ENCODE measurements at regions not wholly inside any gene's neighbourhood (a gene's known extent, or its start where the extent isn't known, plus 50 kb on each side); places are given as distances from the start of the nearest gene placed in this dataset.

DNA sequence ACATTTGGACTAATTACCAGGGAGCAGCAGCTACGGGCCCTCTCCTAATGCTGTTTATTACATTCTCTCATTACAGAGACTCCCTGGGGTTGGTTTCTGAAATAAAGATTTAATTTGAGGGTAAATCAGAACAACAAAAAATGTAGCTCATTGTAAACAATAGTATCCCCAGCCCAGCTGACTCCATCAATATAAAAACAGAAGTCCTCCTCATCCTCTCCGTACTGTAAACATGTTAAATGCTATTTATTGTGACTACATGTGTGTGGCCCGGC, 670.4 kb downstream of the TOX3 start:
- Histone ChIP-seq H2BK5ac (ENCODE audit: low read length) (no peak overlapping the region), H3K79me1 (ENCODE audit: low read depth, low read length) (no peaks in the 10 kb centered on the region), H3K27me3 (ENCODE audit: control insufficient read depth in 3 of 3, insufficient read depth in 3 of 3, low read depth in 1 of 3, low read length in 3 of 3) (no peaks in the 10 kb centered on the region), H3K18ac (ENCODE audit: low read length) (no peak overlapping the region), H2BK15ac (ENCODE audit: low read length) (no peak overlapping the region), H3K4me1 (ENCODE audit: control insufficient read depth in 2 of 2, insufficient read depth in 1 of 2, low read depth in 1 of 2, low read length in 2 of 2) (peaks cover 0 to 1% of the 10 kb centered on the region in 2 donors), H2BK12ac (ENCODE audit: low read length) (no peak overlapping the region), H2BK120ac (ENCODE audit: low read depth, low read length) (no peak overlapping the region), H2AK5ac (ENCODE audit: low read depth, low read length) (no peak overlapping the region), H2AFZ (ENCODE audit: low read length) (no peak overlapping the region), H3K9me3 (replicated peaks in 1 of 2; ENCODE audit: control insufficient read depth in 2 of 2, insufficient read depth in 1 of 2, low read depth in 1 of 2, low read length in 2 of 2) (no peaks in the 10 kb centered on the region), H3K9ac (ENCODE audit: low read depth, low read length, poor library complexity) (no peak overlapping the region), H3K23ac (ENCODE audit: low read depth, low read length, poor library complexity) (no peak overlapping the region), H4K8ac (ENCODE audit: low read depth, low read length) (no peak overlapping the region), H3K4me2 (ENCODE audit: insufficient read depth, low read length, poor library complexity, severe bottlenecking) (no peak overlapping the region), H3K4ac (ENCODE audit: low read length) (no peak overlapping the region), H3K36me3 (replicated peaks in 1 of 2; ENCODE audit: control insufficient read depth in 2 of 2, insufficient read depth in 2 of 2, low read length in 2 of 2) (no peaks in the 10 kb centered on the region), H3K27ac (replicated peaks; ENCODE audit: low read length) (no peak overlapping the region), H3K4me3 (ENCODE audit: low read length in 2 of 2) (no peak overlapping the region), H4K91ac (ENCODE audit: low read depth, low read length, poor library complexity) (no peak overlapping the region), H3K14ac (ENCODE audit: low read length) (no peak overlapping the region)
- DNase-seq (ENCODE audit: low spot score), result no peak
- WGBS, 2 donors (ENCODE audit: extremely low coverage in 2 of 2, insufficient read length in 2 of 2, insufficient replicate concordance in 1 of 2), result no CpG with 5 or more reads among the region's 3 CpGs

DNA sequence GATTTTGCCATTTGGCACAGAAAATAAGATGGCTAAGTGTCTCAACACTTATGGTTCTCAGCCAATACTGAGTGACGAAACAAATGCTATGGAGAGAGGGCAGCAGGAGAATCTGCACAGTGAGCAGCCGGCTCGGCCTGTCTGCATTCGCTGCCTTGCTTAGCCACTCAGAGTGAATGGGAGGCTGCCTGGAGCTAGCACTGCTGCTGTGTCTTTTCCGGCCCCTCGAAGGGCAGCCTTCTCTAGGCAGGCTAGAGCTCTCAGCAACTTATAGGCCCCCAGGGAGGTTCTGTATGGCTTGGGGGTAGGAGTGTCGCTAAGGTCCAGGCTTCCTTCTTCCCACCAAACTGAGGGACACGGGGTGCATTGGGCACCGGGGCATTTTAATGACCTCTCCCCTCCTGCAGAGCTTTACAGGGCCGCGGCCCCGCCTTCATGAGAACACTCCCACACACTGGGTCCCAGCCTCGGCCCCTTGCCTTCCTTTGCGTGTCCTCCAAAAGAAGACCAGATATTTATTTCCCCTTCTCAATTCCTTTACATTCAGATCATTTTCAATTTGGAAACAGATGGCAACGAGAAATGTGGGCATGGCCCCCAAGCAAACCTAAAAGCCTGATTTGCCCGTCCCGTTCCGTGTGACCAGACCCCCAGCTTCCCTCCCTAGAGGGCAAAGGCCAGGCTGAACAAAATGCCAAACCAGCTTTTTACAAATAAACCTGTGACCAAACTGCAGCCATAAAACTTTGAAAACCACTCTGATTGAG, 670.9 kb downstream of the TOX3 start:
- Histone ChIP-seq H3K4ac (ENCODE audit: low read length) (no peak overlapping the region), H3K4me3 (ENCODE audit: low read length in 2 of 2) (no peak overlapping the region), H3K18ac (ENCODE audit: low read length) (peak overlapping the region; percentile 29), H2AK5ac (ENCODE audit: low read depth, low read length) (no peak overlapping the region), H3K36me3 (replicated peaks in 1 of 2; ENCODE audit: control insufficient read depth in 2 of 2, insufficient read depth in 2 of 2, low read length in 2 of 2) (no peaks in the 10 kb centered on the region), H4K91ac (ENCODE audit: low read depth, low read length, poor library complexity) (no peak overlapping the region), H2AFZ (ENCODE audit: low read length) (no peak overlapping the region), H3K4me2 (ENCODE audit: insufficient read depth, low read length, poor library complexity, severe bottlenecking) (no peak overlapping the region), H3K9me3 (replicated peaks in 1 of 2; ENCODE audit: control insufficient read depth in 2 of 2, insufficient read depth in 1 of 2, low read depth in 1 of 2, low read length in 2 of 2) (no peaks in the 10 kb centered on the region), H2BK120ac (ENCODE audit: low read depth, low read length) (no peak overlapping the region), H2BK12ac (ENCODE audit: low read length) (no peak overlapping the region), H3K9ac (ENCODE audit: low read depth, low read length, poor library complexity) (no peak overlapping the region), H2BK5ac (ENCODE audit: low read length) (no peak overlapping the region), H3K79me1 (ENCODE audit: low read depth, low read length) (no peaks in the 10 kb centered on the region), H4K8ac (ENCODE audit: low read depth, low read length) (no peak overlapping the region), H3K27me3 (ENCODE audit: control insufficient read depth in 3 of 3, insufficient read depth in 3 of 3, low read depth in 1 of 3, low read length in 3 of 3) (no peaks in the 10 kb centered on the region), H3K14ac (ENCODE audit: low read length) (no peak overlapping the region), H3K4me1 (ENCODE audit: control insufficient read depth in 2 of 2, insufficient read depth in 1 of 2, low read depth in 1 of 2, low read length in 2 of 2) (peaks cover 0 to 1% of the 10 kb centered on the region in 2 donors), H3K27ac (replicated peaks; ENCODE audit: low read length) (no peak overlapping the region), H2BK15ac (ENCODE audit: low read length) (no peak overlapping the region), H3K23ac (ENCODE audit: low read depth, low read length, poor library complexity) (no peak overlapping the region)
- WGBS, 2 donors (ENCODE audit: extremely low coverage in 2 of 2, insufficient read length in 2 of 2, insufficient replicate concordance in 1 of 2), result no CpG with 5 or more reads among the region's 18 CpGs
- no peak for DNase-seq (ENCODE audit: low spot score)

DNA sequence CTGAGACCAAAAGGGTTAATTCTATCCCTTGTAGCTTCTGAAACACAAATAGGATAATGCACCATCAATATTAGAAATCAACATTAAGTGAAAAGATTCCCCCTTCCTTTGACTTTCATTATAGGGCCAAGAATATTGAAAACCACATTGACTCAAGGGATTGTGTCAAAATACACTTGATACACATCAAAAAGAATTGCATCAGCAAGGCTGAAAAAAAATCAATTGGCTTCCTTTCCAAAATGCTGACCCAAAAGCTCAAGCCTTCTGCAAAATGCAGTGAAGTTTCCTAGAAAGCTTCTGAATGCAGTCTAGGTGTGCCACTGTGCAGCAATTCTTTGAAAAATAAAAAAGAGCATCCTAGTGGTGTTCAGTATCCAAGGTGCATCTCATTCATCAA, 674.4 kb downstream of the TOX3 start:
- Histone ChIP-seq H2AK5ac (ENCODE audit: low read depth, low read length) (no peak overlapping the region), H3K9me3 (replicated peaks in 1 of 2; ENCODE audit: control insufficient read depth in 2 of 2, insufficient read depth in 1 of 2, low read depth in 1 of 2, low read length in 2 of 2) (no peaks in the 10 kb centered on the region), H3K14ac (ENCODE audit: low read length) (no peak overlapping the region), H3K9ac (ENCODE audit: low read depth, low read length, poor library complexity) (no peak overlapping the region), H4K91ac (ENCODE audit: low read depth, low read length, poor library complexity) (no peak overlapping the region), H3K4ac (ENCODE audit: low read length) (no peak overlapping the region), H3K27me3 (ENCODE audit: control insufficient read depth in 3 of 3, insufficient read depth in 3 of 3, low read depth in 1 of 3, low read length in 3 of 3) (no peaks in the 10 kb centered on the region), H3K4me1 (ENCODE audit: control insufficient read depth in 2 of 2, insufficient read depth in 1 of 2, low read depth in 1 of 2, low read length in 2 of 2) (peaks cover 0 to 1% of the 10 kb centered on the region in 2 donors), H2BK5ac (ENCODE audit: low read length) (no peak overlapping the region), H2BK15ac (ENCODE audit: low read length) (no peak overlapping the region), H4K8ac (ENCODE audit: low read depth, low read length) (no peak overlapping the region), H3K36me3 (replicated peaks in 1 of 2; ENCODE audit: control insufficient read depth in 2 of 2, insufficient read depth in 2 of 2, low read length in 2 of 2) (no peaks in the 10 kb centered on the region), H2BK12ac (ENCODE audit: low read length) (no peak overlapping the region), H3K18ac (ENCODE audit: low read length) (no peak overlapping the region), H3K79me1 (ENCODE audit: low read depth, low read length) (no peaks in the 10 kb centered on the region), H3K4me3 (ENCODE audit: low read length in 2 of 2) (no peak overlapping the region), H3K4me2 (ENCODE audit: insufficient read depth, low read length, poor library complexity, severe bottlenecking) (no peak overlapping the region), H2BK120ac (ENCODE audit: low read depth, low read length) (no peak overlapping the region), H2AFZ (ENCODE audit: low read length) (no peak overlapping the region), H3K23ac (ENCODE audit: low read depth, low read length, poor library complexity) (no peak overlapping the region), H3K27ac (replicated peaks; ENCODE audit: low read length) (no peak overlapping the region)
- DNase-seq (ENCODE audit: low spot score), result no peak

DNA sequence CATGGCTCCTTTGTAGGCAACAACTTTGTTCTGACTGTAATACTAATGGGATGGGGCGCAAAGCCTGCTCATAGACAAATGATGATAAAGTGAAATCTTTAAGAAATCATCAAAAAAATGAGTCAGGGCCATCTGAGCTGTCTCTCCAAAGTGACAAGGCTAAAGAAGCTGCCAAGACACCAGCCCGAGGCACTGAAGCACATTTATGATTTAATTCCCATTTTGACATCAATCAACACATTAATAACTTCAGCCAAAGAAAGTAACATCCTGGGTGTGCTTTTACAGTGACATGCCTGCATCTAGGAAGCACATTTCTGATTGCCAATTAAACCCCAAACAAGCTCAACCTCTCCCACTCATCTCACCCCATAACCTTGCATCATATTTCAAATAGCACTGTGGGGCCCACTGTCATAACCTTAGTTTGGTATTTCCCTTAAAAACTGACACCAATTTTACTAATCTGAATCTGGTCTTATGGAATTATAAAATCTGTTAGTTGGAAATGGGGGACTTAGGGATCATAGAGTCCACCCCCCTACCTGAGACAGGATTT, 676.6 kb downstream of the TOX3 start:
- Histone ChIP-seq H2BK12ac (ENCODE audit: low read length) (no peak overlapping the region), H4K91ac (ENCODE audit: low read depth, low read length, poor library complexity) (no peak overlapping the region), H3K18ac (ENCODE audit: low read length) (no peak overlapping the region), H3K79me1 (ENCODE audit: low read depth, low read length) (no peaks in the 10 kb centered on the region), H2AFZ (ENCODE audit: low read length) (no peak overlapping the region), H4K8ac (ENCODE audit: low read depth, low read length) (no peak overlapping the region), H2BK15ac (ENCODE audit: low read length) (no peak overlapping the region), H3K27ac (replicated peaks; ENCODE audit: low read length) (no peak overlapping the region), H2BK5ac (ENCODE audit: low read length) (no peak overlapping the region), H3K9me3 (replicated peaks in 1 of 2; ENCODE audit: control insufficient read depth in 2 of 2, insufficient read depth in 1 of 2, low read depth in 1 of 2, low read length in 2 of 2) (no peaks in the 10 kb centered on the region), H3K4me2 (ENCODE audit: insufficient read depth, low read length, poor library complexity, severe bottlenecking) (no peak overlapping the region), H3K27me3 (ENCODE audit: control insufficient read depth in 3 of 3, insufficient read depth in 3 of 3, low read depth in 1 of 3, low read length in 3 of 3) (no peaks in the 10 kb centered on the region), H3K4ac (ENCODE audit: low read length) (no peak overlapping the region), H2BK120ac (ENCODE audit: low read depth, low read length) (no peak overlapping the region), H3K14ac (ENCODE audit: low read length) (no peak overlapping the region), H3K9ac (ENCODE audit: low read depth, low read length, poor library complexity) (no peak overlapping the region), H3K4me1 (ENCODE audit: control insufficient read depth in 2 of 2, insufficient read depth in 1 of 2, low read depth in 1 of 2, low read length in 2 of 2) (no peaks in the 10 kb centered on the region), H3K4me3 (ENCODE audit: low read length in 2 of 2) (no peak overlapping the region), H3K36me3 (replicated peaks in 1 of 2; ENCODE audit: control insufficient read depth in 2 of 2, insufficient read depth in 2 of 2, low read length in 2 of 2) (no peaks in the 10 kb centered on the region), H2AK5ac (ENCODE audit: low read depth, low read length) (no peak overlapping the region), H3K23ac (ENCODE audit: low read depth, low read length, poor library complexity) (no peak overlapping the region)
- WGBS, 2 donors (ENCODE audit: extremely low coverage in 2 of 2, insufficient read length in 2 of 2, insufficient replicate concordance in 1 of 2), result no CpG with 5 or more reads among the region's 2 CpGs
- DNase-seq (ENCODE audit: low spot score), result no peak

Measured in neuronal stem cell (in vitro differentiated cells).